Fibroblast of pulmonary artery (primary cell): ENCODE measurements at regions not wholly inside any gene's neighbourhood (a gene's known extent, or its start where the extent isn't known, plus 50 kb on each side); places are given as distances from the start of the nearest gene placed in this dataset.
A peak's percentile ranks its signal among the peaks of the same experiment; 100 is the strongest.

Experiments used
- DNase-seq: peaks from one replicate; pipeline ENCODE4 v3.0.0-alpha.2; 2010; ENCODE audit warnings: low read depth
- H3K4me3 ChIP-seq: replicated peaks from 2 replicates; pipeline ENCODE4 v1.5.1; 2011; ENCODE audit warnings: low read depth, mild to moderate bottlenecking, control low read depth, low read length, moderate library complexity
- TF ChIP-seq, protein P1 (sequence below): IDR thresholded peaks from 2 replicates; pipeline ENCODE4 v1.5.1; 2011; ENCODE audit warnings: mild to moderate bottlenecking, control low read depth, low read length, inconsistent platforms; ENCODE audit errors: missing control alignments

- no peak for DNase-seq
- TF ChIP-seq, protein P1, sequence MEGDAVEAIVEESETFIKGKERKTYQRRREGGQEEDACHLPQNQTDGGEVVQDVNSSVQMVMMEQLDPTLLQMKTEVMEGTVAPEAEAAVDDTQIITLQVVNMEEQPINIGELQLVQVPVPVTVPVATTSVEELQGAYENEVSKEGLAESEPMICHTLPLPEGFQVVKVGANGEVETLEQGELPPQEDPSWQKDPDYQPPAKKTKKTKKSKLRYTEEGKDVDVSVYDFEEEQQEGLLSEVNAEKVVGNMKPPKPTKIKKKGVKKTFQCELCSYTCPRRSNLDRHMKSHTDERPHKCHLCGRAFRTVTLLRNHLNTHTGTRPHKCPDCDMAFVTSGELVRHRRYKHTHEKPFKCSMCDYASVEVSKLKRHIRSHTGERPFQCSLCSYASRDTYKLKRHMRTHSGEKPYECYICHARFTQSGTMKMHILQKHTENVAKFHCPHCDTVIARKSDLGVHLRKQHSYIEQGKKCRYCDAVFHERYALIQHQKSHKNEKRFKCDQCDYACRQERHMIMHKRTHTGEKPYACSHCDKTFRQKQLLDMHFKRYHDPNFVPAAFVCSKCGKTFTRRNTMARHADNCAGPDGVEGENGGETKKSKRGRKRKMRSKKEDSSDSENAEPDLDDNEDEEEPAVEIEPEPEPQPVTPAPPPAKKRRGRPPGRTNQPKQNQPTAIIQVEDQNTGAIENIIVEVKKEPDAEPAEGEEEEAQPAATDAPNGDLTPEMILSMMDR, result no peak
- no peak overlapping the region for H3K4me3 ChIP-seq
These were observed 106.0 kb upstream of the SOD1 start for GRCh38 chr21:31553461-31553860.

DNA sequence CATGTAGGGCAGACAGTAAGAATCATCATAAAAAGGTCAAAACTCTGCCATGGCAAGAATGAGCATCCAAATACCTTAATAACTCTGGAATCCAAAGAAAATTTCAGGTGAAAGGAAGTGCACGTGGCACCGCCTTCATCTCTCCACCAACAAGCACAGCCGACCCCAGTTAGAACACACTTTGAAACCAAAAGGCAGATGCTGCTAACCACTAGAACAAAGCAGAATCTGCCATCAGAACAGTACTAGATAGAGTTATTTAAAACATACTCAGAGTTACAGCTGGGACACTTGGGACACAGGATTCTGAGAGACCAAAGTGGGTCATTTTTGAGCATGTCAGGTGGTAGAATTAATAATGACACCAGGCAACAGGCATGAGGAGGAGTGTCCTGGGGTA lies 106.7 kb upstream of the SOD1 start:
- TF ChIP-seq, protein P1, result no peak
- DNase-seq, result no peak
- H3K4me3 ChIP-seq, result no peak overlapping the region

DNA sequence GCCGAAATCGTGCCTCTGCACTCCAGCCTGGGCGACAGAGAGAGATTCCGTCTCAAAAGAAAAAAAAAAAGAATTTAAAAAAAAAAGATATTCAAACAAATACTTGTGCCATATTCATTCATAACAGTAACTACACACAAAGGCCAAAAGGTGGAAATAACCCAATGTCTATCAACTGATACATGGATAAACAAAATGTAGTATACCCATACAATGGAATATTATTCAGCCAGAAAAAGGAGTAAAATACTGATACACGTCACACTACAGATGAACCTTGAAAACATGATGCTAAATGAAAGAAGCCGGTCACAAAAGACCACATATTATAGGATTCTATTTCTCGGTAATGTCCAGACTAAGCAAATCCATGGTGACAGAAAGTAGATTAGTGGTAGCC lies 109.4 kb upstream of the SOD1 start:
- DNase-seq, result no peak
- TF ChIP-seq, protein P1, result no peak
- no peak overlapping the region for H3K4me3 ChIP-seq

GRCh38 chr21:31548688-31549087 lies 110.8 kb upstream of the SOD1 start:
- no peak overlapping the region for H3K4me3 ChIP-seq
- no peak for DNase-seq
- TF ChIP-seq, protein P1, result no peak

- TF ChIP-seq, protein P1, result no peak
- DNase-seq, result peak; percentile 29
- H3K4me3 ChIP-seq, result no peak overlapping the region
These were observed 112.9 kb upstream of the SOD1 start for GRCh38 chr21:31546443-31547170.

DNA sequence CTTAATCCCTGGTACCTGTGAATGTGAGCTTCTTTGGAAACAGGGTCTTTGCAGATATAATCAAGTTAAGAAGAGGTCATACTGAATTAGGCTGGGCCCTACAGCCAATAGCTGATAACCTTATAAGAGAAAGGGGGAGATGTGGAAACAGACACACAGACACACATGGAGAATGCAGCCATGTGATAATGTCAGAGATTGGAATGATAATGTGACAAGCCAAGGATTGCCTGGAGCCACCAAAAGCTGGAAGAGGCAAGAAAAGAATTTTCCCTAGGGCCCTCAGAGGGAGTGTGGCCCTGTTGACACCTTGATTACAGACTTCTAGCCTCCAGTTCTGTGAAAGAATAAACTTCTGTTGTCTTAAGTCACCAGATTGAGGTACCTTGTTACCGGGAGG lies 114.5 kb upstream of the SOD1 start:
- TF ChIP-seq, protein P1, result no peak
- no peak for DNase-seq
- no peak overlapping the region for H3K4me3 ChIP-seq

GRCh38 chr21:31543191-31543590 lies 116.3 kb upstream of the SOD1 start:
- TF ChIP-seq, protein P1, result no peak
- no peak overlapping the region for H3K4me3 ChIP-seq
- peak; percentile 65 for DNase-seq
